Mesodermal cell (in vitro differentiated cells): ENCODE measurements at regions not wholly inside any gene's neighbourhood (a gene's known extent, or its start where the extent isn't known, plus 50 kb on each side); places are given as distances from the start of the nearest gene placed in this dataset.

Experiments used
- H3K27ac ChIP-seq: 2 replicates; pipeline ENCODE4 v1.7.0; 2013; ENCODE audit warnings: mild to moderate bottlenecking, low read depth, low read length, moderate library complexity; ENCODE audit not compliant: severe bottlenecking
- H3K36me3 ChIP-seq: 2 replicates; pipeline ENCODE4 v1.7.1; 2013; ENCODE audit warnings: mild to moderate bottlenecking, low read length, moderate library complexity; ENCODE audit not compliant: control insufficient read depth, insufficient read depth
- H3K4me1 ChIP-seq: one replicate; pipeline ENCODE4 v1.7.1; 2013; ENCODE audit warnings: mild to moderate bottlenecking, low read length; ENCODE audit not compliant: insufficient read depth, control insufficient read depth, poor library complexity, severe bottlenecking
- H3K4me3 ChIP-seq: 2 replicates; pipeline ENCODE4 v1.7.0; 2013; ENCODE audit warnings: low read length, control low read depth, mild to moderate bottlenecking; ENCODE audit not compliant: insufficient read depth, poor library complexity, severe bottlenecking; ENCODE audit errors: extremely low read depth
- H3K9me3 ChIP-seq: 2 replicates; pipeline ENCODE4 v1.7.1; 2013; ENCODE audit warnings: mild to moderate bottlenecking, low read length, moderate library complexity; ENCODE audit not compliant: control insufficient read depth
- WGBS, 2 experiments: methylation state at CpG; one replicate each; pipeline ENCODE4 v1.1.5; 2013; ENCODE audit warnings: missing lambda C conversion rate in 2 of 2; ENCODE audit not compliant: insufficient coverage in 2 of 2; 5-methylcytosine and 5-hydroxymethylcytosine counted together

- Histone ChIP-seq H3K4me3 (no peak overlapping the region), H3K27ac (no peak overlapping the region), H3K36me3 (no peaks in the 10 kb centered on the region), H3K9me3 (peaks cover 5% of the 10 kb centered on the region), H3K4me1 (no peaks in the 10 kb centered on the region)
- 85 to 93% methylated on average over 4 of the region's 4 CpGs for WGBS, 2 experiments
Observed at GRCh38 chr2:11057031-11057430, 98.2 kb upstream of the SLC66A3 start.

DNA sequence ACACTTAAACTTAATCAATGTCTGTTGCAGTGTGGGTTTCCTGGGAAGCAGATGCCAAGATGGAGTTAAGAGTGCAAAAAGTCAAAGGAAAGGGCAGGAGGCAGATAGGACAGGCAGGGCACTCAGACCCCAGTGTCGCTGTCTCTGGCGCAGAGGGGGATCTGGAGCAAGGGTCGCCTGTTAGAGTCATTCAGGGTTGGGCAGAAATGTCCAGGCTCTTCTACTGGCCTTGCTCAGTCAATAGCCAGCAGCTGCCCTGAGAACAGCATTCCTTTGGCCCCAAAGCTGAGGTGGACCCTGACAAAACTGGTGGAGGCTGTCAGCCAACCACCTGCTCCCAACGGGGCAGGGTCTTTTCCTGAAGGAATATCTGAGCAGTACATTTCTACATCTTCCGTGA lies 97.1 kb upstream of the SLC66A3 start:
- Histone ChIP-seq H3K27ac (no peak overlapping the region), H3K4me3 (no peak overlapping the region), H3K36me3 (no peaks in the 10 kb centered on the region), H3K9me3 (peaks cover 5% of the 10 kb centered on the region), H3K4me1 (no peaks in the 10 kb centered on the region)
- 87 to 91% methylated on average over 4 to 5 of the region's 5 CpGs for WGBS, 2 experiments

DNA sequence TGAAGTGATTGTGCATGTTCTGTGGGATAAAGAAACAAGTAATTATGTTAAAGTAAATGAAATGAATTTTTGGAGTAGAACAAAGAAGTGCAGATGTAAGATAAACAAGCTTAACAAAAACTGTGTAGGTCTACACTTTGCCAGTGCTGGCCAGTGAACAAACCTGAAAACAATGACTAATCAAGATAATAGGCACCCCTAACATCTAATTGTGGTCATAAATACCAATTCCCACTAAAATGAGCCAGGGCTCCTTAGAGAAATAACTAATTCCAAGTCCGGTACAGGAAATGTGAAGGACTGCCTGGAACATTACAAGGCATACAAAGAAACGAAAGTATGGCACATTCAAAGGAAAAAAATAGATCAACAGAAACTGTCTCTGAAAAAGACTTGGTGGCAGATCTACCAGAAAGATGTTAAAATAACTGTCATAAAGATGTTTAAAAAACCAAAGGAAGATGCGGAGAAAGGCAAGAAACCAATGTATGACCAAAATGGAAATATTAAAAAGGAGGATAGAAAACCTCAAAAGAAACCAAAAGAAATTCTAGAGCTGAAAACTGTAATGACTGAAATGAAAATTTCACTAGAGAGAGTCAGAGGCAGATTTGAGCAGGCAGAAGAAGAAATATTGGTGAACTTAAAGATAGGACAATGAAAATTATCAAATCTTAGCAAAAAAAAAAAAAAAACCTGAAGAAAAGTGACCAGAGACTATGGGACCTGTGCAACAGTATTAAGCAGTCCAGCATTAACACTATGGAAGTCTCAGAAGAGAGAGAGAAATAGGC lies 94.7 kb upstream of the SLC66A3 start:
- Histone ChIP-seq H3K4me3 (no peak overlapping the region), H3K9me3 (peaks cover 5% of the 10 kb centered on the region), H3K36me3 (no peaks in the 10 kb centered on the region), H3K27ac (no peak overlapping the region), H3K4me1 (no peaks in the 10 kb centered on the region)
- whole genome bisulfite sequencing, 2 experiments = 100% methylated on average over 2 to 3 of the region's 3 CpGs

DNA sequence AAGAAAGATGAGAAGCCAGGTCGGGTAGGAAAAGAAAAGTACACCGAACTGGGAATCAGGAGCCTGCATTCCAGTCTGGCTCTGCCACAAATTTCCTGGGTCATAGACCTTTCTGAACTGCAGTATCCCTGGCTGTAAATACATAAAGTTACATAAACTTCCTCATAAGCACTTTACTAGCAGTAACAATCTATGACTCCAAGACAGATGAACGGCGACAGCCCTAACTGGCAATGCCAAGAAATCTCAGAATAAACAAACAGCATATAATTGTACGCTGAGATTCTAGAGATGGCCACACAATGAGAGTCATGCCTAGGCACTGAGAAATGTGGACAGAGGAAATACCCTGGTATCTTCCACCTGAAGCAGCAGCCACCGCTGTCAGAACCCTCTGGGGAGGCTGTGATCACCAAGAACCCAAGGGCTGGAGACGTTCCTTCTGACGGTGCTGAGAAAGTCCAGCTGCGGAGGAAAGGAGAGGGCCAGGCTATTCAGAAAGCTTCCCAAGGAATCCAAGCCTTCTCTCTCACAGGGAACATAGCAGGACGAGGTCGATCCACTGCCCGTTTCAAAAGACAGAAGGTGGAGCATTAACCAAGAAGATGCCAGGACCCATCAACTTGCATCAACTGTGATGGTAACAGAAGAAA lies 89.3 kb upstream of the SLC66A3 start:
- H3K4me1 ChIP-seq = no peaks in the 10 kb centered on the region
- no peak overlapping the region for H3K27ac ChIP-seq
- no peaks in the 10 kb centered on the region for H3K36me3 ChIP-seq
- H3K4me3 ChIP-seq = no peak overlapping the region
- H3K9me3 ChIP-seq = no peaks in the 10 kb centered on the region
- 86 to 92% methylated on average over 7 to 10 of the region's 12 CpGs for WGBS, 2 experiments

DNA sequence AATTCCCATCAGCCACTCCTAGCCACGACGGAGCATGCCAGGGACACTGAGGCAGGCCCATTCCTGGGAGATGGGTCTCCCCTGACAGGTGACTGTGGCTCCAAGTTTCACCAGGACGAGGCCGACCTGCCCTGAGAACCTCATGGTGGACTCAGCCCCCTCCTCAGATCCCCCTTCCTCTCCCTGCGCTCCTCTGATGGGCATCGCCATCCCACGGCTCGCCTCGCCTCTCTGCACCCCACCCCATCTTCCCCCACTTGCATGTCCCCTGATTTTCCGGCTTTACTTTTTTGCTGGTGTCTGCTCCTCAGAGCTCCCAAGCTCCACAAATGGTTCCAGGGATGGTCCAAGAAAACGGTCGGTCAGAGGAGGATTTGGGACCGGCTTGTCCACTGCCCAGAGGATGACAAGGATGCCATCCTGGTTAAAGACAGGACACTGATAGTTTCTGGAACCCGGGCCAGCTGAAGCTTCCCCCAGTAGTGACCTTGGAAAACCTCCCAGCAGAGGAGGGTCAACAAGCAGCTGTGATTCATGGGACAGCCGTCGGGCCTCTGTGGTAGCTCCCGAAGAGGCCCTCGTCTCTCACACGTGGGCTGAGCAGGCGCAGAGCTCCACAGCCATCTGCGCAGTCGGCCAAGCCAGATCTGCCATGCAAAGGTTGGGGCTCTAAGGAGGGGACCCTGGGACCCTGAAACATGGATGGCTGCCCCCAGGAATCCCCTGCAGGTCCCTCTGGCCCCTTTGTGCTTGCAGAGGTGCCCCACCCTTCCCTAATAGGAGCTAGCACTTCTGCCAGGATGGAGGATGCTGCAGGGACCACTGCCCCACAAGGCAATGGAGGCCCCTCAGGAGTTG lies 87.8 kb upstream of the SLC66A3 start:
- H3K4me3 ChIP-seq = no peak overlapping the region
- H3K9me3 ChIP-seq = no peaks in the 10 kb centered on the region
- H3K36me3 ChIP-seq = no peaks in the 10 kb centered on the region
- H3K4me1 ChIP-seq = peaks cover 13% of the 10 kb centered on the region
- no peak overlapping the region for H3K27ac ChIP-seq
- WGBS, 2 experiments = 91 to 94% methylated on average over 17 to 20 of the region's 22 CpGs

- Histone ChIP-seq H3K4me1 (peaks cover 21% of the 10 kb centered on the region), H3K9me3 (no peaks in the 10 kb centered on the region), H3K4me3 (no peak overlapping the region), H3K27ac (no peak overlapping the region), H3K36me3 (no peaks in the 10 kb centered on the region)
- 88 to 99% methylated on average over 11 of the region's 11 CpGs for WGBS, 2 experiments
Observed at GRCh38 chr2:11068079-11068741, 87.1 kb upstream of the SLC66A3 start.

GRCh38 chr2:11068856-11069526 lies 86.3 kb upstream of the SLC66A3 start:
- Histone ChIP-seq H3K27ac (no peak overlapping the region), H3K4me3 (no peak overlapping the region), H3K4me1 (peaks cover 27% of the 10 kb centered on the region), H3K9me3 (no peaks in the 10 kb centered on the region), H3K36me3 (no peaks in the 10 kb centered on the region)
- 93 to 97% methylated on average over 8 to 11 of the region's 13 CpGs for WGBS, 2 experiments

DNA sequence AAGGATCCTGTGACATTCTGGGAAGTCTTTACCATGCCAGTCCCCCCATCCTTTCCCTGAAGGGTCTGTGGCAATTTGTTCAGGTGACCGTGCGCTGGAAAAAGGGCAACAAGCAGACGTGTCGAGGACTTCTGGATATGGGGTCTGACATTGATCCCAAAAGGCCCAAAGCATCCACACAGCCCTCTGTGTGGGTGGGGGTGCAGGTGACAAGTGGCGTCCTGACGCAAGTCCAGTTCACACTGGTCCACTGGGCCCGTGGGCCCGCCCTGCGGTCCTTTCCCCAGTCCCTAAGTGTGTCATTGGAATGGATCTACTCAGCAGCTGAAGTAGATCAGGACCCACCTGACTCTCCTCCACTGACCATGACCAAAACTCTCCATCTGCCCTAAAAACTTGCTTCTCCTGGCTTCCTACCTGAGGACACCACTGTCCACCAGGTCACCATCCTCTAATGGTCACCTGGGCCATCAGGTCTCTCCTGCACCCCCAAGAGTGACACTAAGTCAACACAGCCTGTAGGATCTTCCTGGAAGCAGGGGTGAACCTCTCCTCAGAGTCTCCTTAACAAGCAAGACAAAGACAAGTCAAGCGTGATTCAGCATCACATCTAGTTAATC lies 85.6 kb upstream of the SLC66A3 start:
- Histone ChIP-seq H3K36me3 (no peaks in the 10 kb centered on the region), H3K4me1 (peaks cover 29% of the 10 kb centered on the region), H3K9me3 (no peaks in the 10 kb centered on the region), H3K4me3 (no peak overlapping the region), H3K27ac (no peak overlapping the region)
- 96 to 100% methylated on average over 5 to 8 of the region's 10 CpGs for WGBS, 2 experiments

GRCh38 chr2:11071211-11071610 lies 84.1 kb upstream of the SLC66A3 start:
- H3K4me3 ChIP-seq = no peak overlapping the region
- peaks cover 29% of the 10 kb centered on the region for H3K4me1 ChIP-seq
- 59 to 64% methylated on average over 4 to 6 of the region's 7 CpGs for WGBS, 2 experiments
- H3K27ac ChIP-seq = no peak overlapping the region
- no peaks in the 10 kb centered on the region for H3K36me3 ChIP-seq
- no peaks in the 10 kb centered on the region for H3K9me3 ChIP-seq
